K562 (cell line): ENCODE measurements at regions not wholly inside any gene's neighbourhood (a gene's known extent, or its start where the extent isn't known, plus 50 kb on each side); places are given as distances from the start of the nearest gene placed in this dataset.

Experiments
- CC2D1A ChIP-seq: fragments of 450-650 bp; IDR thresholded peaks from 2 replicates; pipeline ENCODE4 v1.6.1; 2017; ENCODE audit warnings: mild to moderate bottlenecking
- CREB5 ChIP-seq: fragments of 250-450 bp; sonication (Bioruptor Pico); IDR thresholded peaks from 2 replicates; pipeline ENCODE4 v1.5.0; 2020; ENCODE audit warnings: mild to moderate bottlenecking
- EWSR1 ChIP-seq: fragments of 450-650 bp; IDR thresholded peaks from 2 replicates; pipeline ENCODE4 v1.6.1; 2018; ENCODE audit warnings: borderline replicate concordance, mild to moderate bottlenecking, low read depth, moderate library complexity; ENCODE audit not compliant: partially characterized antibody
- FOXP4 ChIP-seq: sonication (generic); formaldehyde crosslinking; IDR thresholded peaks from 2 replicates; pipeline ENCODE4 v1.8.0; 2022; ENCODE audit warnings: mild to moderate bottlenecking, missing genetic modification reagents, borderline replicate concordance
- PCBP2 ChIP-seq: fragments of 200-400 bp; formaldehyde crosslinking; IDR thresholded peaks from 2 replicates; pipeline ENCODE4 v1.6.1; 2018; ENCODE audit warnings: low read length, low read depth, mild to moderate bottlenecking, moderate library complexity; ENCODE audit not compliant: poor library complexity, severe bottlenecking
- SFPQ ChIP-seq: fragments of 200-400 bp; formaldehyde crosslinking; IDR thresholded peaks from 2 replicates; pipeline ENCODE4 v1.6.1; 2017; ENCODE audit warnings: mild to moderate bottlenecking, low read depth, low read length, moderate library complexity
- SUPT5H ChIP-seq: fragments of 450-650 bp; IDR thresholded peaks from 2 replicates; pipeline ENCODE4 v1.6.1; 2016
- ZBTB5 ChIP-seq: fragments of 450-650 bp; IDR thresholded peaks from 2 replicates; pipeline ENCODE4 v1.6.1; 2017; ENCODE audit warnings: antibody characterized with exemption
- ZNF785 ChIP-seq: fragments of 250-450 bp; sonication (Bioruptor Pico); IDR thresholded peaks from 2 replicates; pipeline ENCODE4 v1.4.0; 2020; ENCODE audit warnings: mild to moderate bottlenecking

- no peak for TF ChIP-seq SFPQ
- TF ChIP-seq SUPT5H: no peak
- TF ChIP-seq FOXP4 (CRISPR knock-in tag): no peak
- no peak for TF ChIP-seq PCBP2
- TF ChIP-seq CC2D1A: no peak
- TF ChIP-seq EWSR1: no peak
- TF ChIP-seq ZNF785 (CRISPR knock-in tag): no peak
- no peak for TF ChIP-seq CREB5
- TF ChIP-seq ZBTB5: no peak
Observed at GRCh38 chr5:107184066-107184465, 486.7 kb downstream of the EFNA5 start (continued).
